ENCODE measurements at regions not wholly inside any gene's neighbourhood (a gene's known extent, or its start where the extent isn't known, plus 50 kb on each side); places are given as distances from the start of the nearest gene placed in this dataset.
A peak's percentile ranks its signal among the peaks of the same experiment; 100 is the strongest.

DNA sequence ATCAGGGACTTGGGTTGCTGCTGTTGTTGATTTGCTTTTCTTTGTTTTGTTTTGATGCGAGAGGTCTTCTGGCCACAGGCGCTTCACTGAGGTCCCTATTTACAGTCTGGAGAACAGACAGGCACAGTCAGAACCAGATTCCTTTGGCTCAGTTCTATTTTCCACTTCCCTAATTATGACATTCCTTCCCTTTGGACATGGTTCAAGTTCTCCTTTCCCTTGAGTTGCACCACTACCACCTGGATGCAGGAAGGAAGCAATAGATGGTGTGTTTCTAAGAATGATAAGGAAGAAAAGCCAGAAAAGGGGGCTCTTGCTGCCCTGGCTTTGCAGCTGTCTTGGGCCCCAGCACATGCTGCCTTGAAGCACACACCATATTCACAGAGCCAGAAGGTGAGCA is 160.6 kb downstream of the MAF start:
- DNase-seq (ENCODE audit: low spot score) = peak; percentile 77

DNA sequence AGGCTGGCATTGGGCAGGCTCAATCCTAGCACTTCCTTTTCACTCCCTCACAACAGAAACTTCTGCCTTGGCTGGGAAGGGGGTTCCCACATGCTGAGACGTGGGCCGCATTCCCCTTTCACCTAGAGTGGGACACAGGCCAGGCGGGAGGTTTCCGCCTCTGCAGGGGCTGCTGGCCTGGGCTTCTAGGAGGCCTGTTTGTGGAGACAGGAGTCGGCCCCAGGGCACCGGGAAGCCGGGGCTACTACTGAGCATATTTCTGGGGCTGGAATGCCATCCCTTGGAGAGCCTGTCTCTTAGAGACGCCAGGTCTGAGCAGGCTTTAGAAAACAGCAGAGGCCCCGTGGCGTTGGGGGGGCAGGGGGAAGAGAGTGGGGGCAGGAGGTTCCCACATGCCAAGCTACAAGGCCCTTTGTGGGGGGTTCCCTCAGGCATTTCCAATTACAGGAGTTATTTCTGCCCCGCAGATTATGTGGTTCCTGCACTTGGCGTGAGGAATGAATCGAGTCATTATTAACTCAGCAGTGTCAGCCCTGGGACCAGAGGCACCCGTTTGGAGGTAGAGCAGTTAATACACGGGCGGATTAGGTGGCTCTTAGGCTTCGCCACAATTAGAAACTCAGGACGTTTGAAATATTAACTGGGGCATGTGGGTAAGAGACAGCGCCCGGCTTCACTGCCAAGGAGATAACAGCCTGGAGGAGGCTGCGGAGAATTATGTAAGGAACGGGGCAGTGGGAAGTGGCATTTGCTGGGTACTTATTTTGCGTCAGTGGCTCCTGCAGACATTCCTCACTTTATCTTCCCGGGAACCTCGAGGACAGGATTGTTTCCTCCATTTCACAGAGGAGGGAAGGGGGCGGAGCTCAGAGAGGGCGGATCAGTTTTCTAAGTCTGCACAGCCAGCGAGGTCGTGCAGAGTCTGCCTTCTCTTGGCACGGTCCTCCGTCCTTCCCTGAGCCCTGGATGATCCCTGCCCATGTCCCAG is 162.5 kb downstream of the MAF start:
- peak; percentile 75 for DNase-seq (ENCODE audit: low spot score)

DNA sequence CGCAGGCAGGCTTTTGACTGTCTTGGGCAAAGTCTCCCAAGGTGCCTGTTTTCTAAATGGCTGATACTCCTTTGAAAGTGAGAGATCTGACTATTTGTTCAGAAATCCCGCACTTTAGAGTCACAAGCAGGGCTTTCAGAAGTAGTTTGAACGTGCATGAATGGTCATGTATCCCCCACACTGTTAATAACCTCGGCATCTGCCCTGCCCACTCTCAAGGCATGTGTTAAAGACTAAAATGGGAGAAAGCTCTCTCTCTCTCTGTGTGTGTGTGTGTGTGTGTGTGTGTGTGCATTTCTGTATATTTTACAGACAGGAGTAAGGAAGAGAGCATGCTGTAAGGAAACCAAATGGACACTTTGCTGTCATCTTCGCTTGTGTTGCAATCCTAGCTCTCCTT is 163.7 kb downstream of the MAF start:
- DNase-seq (ENCODE audit: low spot score) = no peak

DNA sequence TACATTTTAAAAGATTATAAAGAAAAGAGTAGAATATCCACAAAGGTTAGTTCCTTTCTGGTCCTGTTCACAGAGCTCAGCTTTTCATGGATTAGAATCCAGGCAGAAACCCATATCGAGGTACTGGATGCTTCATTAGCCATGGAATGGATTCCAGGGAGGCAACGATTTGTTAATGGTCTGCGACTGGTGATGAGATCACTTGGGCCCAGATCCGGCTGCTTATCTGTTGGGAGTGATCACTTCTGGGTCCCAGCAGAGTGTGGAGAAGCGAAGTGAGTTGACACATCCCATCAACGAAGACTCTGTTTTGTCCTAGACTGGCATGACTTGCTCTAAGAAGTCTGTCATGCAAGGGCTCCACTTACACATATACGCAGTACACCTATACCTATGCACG is 165.8 kb downstream of the MAF start:
- DNase-seq (ENCODE audit: low spot score) = no peak

DNA sequence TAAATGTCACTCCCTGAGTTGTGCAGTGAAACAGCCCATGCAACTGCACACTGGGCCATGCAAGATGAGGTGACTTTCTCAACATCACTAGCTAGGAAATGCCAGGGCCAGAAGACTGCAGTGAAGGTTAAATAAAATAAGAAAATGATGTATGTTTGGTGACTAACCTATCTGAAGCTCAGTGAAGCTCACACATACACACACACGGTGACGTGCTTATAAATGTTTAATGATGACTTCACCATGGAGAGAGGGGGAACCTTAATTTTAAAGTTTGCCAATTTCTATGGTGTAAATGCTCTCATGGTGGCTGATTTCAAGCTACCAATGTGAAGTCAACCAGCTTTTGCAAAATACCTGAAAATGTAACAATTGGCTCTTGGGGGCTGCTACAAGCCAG is 166.4 kb downstream of the MAF start:
- no peak for DNase-seq (ENCODE audit: low spot score)

DNA sequence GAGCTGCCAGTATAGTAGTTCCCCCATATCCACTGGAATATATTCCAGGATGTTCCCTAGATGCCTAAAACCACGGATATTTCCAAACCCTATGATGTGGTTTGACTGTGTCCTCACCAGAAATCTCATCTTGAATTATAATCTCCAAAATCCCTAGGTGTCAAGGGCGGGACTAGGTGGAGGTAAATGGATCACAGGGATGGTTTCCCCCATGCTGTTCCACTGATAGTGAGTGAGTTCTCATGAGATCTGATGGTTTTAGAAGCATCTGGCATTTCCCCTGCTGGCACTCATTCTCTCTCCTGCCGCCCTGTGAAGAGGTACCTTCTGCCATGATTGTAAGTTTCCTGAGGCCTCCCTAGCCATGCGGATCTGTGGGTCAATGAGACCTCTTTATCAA is 168.6 kb downstream of the MAF start:
- DNase-seq (ENCODE audit: low spot score) = no peak

DNA sequence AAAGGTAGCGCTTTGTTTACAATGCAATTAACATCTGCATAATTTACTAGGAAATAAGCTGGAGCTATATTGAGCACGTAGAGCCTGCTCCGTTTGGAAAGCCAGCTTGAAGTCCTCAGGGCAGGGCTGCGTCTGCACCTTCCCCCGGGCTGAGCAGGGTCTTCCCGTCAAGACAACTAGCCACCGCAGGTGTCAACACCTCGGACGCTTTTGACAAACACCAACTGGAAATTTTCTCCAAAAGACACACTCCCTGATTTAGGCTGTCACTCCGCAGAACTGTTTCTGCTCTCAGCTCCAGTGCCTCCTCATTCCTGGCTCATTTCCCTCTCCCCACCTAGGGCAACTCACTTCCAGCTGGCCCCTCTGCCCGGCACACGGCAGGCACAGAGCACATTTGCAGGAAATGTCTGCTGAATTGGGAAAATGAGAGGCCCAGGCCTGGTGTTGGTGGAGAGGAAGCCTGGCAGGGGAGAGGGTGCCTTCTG is 170.3 kb downstream of the MAF start:
- DNase-seq (ENCODE audit: low spot score) = peak; percentile 85

DNA sequence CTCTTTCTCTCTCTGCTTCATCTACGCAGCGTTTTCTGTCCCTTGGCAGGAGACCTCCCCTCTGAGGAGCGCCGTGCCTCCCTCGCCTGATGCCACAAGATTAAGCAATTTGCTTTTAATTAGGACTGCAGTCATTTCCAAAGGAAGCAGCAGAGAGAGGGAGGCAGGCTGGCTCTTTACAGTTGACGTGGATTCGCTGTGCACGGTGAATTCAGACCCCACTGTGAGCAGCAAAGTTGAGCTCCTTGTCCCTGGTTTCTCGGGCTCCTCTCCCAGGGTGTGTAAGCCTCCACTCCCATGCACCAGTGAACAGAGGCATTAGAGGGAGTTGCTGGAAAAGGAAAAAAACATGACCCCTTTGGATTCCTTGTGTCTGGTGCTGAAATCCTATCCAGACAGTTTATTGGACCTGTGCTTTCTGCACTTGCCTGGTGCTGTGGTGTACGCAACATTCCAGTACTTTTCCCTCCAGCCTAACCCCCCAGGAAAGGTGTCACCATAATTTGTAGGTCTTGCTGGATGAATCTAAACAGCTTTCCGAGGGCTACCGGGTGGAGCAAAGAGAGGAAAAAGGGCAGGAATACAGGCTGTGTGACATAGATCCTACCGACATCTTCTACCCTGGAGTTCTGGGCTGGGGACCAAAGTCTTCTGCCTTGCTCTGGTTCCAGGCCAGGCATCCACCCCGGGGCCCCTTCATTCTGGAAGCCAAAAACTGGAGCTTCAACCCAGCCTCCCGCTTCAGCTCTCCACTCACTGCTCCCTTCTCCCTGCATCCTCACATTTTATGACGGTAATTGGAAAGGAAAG is 171.0 kb downstream of the MAF start:
- peak; percentile 82 for DNase-seq (ENCODE audit: low spot score)

DNA sequence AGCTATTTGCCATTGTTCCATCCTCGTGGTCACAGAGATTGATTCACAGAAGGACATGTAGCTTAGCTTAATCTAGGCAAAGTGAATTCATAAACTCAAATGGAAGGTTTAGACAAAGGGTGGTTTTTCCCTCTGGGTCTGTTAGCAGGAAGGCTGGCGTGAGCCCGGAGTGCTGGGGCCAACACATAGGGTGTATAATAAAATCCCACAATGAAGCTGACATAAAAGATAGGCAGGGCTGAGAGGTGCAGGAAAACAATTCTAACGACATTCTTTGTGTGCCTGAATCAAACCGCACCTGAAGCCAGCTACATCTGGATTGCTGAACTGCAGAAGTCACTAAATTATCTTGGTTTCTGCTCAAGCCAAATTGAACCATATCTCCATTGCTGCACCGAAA is 173.9 kb downstream of the MAF start:
- DNase-seq (ENCODE audit: low spot score) = no peak

DNA sequence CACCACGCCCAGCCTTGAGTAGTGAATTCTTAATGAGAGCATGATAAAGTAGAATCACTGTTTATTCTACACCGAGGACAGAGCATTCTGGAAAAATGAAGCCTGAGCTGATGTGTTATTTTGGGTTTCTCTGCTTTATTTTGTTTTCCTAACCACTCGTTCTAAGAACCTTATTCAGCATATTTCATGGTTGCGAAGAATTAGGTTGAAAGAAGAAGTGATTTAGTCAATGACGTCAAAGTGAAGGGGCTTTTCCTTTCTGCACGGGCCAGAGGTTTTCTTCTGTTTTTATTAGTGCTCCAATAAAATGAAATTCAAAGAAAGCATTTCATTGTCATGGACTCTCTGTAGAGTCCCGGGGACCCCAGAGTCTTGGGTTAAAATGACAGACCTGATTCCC is 178.5 kb downstream of the MAF start:
- no peak for DNase-seq (ENCODE audit: low spot score)

DNA sequence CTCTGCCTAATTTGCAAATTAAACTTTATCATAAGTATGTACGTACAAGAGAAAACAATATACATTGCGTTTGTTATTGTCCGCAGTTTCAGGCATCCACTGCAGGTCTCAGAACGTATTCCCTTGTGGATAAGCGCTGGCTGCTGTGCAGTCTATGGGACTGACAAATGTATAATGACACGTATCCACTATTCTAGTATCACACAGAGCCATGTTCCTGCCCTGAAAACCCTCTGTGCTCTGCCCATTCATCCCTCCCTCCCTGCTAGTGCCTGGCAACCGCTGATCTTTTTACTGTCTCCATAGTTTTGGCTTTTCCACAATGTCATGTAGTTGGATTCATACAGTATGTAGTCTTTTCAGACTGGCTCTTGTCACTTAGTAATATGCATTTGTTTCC is 179.4 kb downstream of the MAF start:
- DNase-seq (ENCODE audit: low spot score) = no peak

DNA sequence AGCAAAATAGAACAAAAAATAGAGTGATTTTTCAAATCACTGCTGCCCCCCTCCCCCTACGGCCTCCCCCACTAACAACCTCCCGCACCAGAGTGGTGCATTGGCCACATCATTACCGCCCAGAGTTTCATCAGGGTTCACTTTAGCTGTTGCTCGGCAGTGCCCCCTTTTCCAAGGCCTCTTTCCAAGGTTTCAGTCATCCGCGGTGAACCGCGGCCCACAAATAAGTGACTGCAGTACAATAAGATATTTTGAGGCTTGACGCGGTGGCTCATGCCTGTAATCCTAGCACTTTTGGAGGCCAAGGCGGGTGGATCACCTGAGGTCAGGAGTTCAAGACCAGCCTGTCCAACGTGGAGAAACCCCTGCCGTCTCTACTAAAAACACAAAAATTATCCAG is 180.0 kb downstream of the MAF start:
- no peak for DNase-seq (ENCODE audit: low spot score)

DNA sequence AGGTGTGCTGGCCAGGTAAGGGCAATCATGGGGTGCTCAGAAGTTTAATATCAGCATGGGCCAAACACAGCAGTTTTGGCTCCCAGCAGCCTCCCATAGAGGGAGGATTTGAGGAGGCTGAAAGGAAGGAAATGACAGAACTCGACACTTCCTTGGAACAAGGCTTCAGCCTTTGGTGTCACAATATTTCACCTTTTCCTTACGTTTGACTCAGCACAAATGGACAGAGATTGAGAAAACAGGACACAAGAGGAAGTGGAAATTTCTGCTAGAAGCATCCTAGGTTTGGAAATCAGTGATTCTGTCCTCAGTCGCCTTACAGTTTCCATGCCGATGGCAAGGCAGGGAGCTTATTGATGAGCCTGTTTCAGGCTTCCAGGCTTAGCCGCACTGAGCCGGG is 181.4 kb downstream of the MAF start:
- no peak for DNase-seq (ENCODE audit: low spot score)

DNA sequence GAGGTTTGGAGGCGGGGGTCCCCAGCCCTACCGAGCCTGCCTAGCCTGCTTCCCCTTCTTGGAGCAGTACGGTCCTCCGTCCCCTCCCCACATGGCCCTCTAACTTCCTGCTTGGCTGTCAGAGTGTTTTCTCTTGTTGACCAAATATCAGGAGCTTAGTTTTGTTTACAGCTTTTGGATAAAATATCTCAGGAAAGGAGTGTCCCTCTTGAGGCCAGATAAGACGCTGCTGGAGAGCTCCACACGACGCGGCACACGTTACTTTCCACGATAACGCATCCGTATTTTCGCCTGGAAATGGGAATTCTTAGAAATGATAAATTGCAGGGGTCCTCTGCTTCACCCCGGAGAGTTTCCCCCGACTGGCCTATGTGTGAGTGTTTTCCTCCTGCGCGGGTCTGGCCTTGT is 182.9 kb downstream of the MAF start:
- no peak for DNase-seq (ENCODE audit: low spot score)

DNA sequence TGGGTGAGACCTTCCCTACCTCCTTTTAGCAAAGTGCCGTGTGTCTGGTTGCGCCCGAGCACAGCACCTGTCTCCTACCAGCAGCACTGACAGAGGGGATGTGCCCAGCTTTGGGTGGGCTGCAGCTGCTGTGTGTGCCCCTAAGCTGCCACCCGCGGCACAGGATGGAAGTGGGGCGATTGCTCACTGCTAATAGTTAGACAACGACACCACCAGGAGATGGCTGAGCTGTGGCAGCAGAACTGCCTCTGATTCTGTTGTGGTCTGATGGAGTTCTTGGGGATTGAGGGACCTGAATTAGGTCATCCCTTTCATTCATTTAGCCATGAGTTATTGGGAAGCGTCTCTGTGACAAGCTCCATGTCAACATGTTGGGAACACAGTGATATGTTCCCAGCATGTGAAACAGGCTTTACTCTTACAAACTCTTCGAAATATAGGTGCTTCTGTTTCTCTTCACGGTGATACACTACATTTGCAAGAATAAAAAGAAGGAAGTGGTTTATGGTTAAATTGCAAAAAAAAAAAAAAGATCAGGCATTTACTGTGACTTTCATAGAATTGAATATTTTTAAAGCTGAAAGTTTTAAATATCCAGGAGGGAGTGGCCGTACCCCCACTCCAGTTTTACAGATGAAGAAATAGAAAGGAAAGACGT is 184.4 kb downstream of the MAF start:
- no peak for DNase-seq (ENCODE audit: low spot score)

DNA sequence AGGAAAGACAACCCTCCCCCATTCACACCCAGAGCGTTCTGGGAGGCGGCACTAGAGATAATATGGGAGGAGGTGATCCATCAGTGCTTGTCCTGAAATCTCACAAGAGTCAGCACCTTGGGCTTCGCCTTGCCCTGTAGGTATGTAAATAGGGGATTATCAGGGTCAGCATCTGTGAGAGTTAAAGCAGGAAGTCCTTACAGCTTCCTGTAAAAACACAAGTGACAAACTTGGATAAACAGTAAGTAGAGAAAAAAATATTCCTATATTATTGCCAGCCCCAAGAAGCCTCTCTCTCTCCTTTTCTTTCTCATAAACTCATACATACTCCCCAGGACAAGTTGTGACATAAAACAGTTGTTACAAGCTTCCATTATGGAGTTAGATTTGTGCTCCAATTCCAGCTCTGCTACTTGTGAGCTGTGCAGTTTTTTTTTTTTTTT is 187.7 kb downstream of the MAF start:
- no peak for DNase-seq (ENCODE audit: low spot score)

DNA sequence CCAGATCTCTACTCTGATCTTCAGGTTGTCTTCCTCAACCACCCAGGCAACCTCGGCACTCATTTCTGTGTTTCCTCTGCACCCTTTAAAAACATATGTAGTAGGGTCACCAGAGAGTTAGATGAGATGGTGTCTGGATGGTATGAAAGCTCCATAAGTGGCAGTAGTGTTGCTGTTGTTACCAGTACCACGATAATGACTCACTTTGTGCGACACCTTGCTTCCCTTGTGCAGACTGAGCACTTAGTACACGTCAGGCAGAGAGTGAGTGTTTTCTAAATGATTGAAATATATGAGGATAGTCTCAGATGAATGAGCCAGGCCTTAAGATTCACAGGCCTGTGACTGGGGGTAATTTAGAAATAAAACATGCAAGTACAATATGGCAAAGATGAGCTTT is 188.7 kb downstream of the MAF start:
- no peak for DNase-seq (ENCODE audit: low spot score)

DNA sequence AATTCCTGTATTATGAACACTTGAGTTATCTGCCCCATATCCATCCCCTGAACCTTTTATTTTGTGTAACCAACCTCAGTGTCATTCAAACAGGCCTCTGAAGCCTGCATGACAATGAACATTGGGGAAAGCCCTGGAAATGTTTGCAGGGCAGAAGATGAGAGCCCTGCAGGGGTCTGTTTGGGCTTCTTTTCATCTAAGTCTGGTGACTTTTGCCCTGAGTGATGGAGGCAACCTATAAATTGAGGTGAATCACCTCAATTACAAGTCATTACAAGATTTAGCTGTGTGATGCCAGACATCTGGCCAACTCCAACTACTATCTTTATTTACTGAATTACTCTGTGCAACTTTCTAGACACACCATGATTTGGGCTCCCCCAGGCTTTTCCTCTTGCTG is 189.2 kb downstream of the MAF start:
- no peak for DNase-seq (ENCODE audit: low spot score)

DNA sequence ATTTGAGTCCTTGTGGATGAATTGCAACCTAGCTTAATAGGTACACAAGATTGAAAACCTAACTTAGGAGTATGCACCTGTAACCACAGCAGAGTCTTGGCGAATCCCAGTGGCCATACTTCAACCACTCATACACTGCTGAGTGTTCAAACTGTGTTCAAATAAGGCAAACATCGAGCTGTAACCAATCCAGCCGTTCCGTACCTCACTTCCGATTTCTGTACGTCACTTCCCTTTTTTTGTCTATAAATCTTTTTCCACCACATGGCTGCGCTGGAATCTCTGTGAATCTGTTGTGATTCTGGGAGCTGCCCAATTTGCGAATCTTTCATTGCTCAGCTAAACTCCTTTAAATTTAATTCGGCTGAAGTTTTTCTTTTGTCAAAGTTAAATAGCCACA is 190.6 kb downstream of the MAF start:
- no peak for DNase-seq (ENCODE audit: low spot score)

DNA sequence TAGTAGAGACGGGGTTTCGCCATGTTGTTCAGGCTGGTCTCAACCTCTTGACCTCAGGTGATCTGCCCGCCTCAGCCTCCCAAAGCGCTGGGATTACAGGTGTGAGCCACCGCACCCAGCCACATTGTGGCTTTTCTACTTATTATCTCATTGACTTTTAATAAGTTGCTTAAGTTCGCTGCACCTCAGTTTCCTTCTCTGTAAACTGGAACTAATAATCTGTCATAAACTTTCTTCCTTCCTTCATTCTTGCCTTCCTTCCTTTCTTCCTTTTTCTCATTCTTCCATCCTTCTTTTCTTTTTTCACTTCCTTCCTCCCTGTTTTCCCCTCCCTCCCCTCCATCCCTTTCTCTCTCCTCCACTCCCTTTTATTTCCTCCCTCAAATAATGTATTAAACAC is 192.2 kb downstream of the MAF start:
- no peak for DNase-seq (ENCODE audit: low spot score)

DNA sequence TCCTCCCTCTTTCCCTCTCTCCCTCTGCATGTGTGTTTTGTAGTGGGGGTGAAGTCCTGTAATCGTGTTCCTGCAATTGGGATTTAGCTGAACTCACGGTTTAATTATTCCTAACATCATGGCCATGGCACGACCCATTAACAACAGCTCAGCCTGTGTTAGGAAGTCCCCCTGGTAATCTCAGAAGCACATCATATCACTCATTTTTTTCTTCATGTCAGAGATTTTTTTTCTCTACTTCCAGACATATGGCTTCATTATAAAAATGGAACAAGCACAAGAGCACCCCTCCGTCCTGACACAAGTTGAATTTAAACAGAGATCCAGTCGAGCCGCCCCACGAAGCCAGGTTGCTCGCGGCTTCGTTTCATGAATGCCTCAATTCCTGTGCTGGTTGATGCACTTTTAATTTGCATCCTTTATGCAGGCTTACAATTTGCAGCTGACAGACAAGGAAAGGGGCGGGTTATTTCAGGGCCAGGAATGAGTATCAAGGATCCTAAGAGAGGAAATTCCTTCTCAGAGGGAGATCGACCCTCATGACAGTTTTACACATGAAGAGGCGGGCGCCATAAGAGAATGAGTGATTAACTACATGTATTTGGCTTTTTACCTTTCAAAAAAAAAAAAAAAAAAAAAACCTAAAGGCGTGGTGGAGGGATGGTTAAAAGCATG is 192.9 kb downstream of the MAF start:
- no peak for DNase-seq (ENCODE audit: low spot score)

DNA sequence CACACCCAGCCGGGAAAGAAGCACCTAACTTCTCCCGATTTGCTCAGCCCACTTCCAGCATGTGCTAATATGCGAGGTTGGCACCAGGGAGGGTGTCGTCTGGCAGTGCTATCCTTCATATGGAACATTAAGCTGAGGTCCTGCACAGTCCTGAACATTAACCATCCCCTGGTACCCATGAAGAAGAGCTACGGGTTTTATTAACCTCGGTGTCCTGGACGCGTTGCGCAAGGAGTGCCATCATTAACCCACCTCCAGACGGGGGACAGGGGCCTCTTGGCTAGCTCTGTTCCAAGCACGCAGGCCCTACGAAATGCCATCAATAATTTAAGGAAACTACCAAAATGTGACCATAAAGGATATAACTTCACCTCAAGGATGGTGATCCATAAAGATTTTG is 193.5 kb downstream of the MAF start:
- DNase-seq (ENCODE audit: low spot score) = no peak

Measured in cerebellar cortex (tissue), 1 donor.